ENCODE measurements at regions not wholly inside any gene's neighbourhood (a gene's known extent, or its start where the extent isn't known, plus 50 kb on each side); places are given as distances from the start of the nearest gene placed in this dataset.

GRCh38 chr4:128477540-128477939, 189.9 kb upstream of the PGRMC2 start:
- TF ChIP-seq PRDM4 (tag by site-specific recombination; IDR thresholded peaks at IDR 0.05) = no peak
- no peak for TF ChIP-seq ZBTB49 (tag by site-specific recombination; IDR thresholded peaks at IDR 0.05; ENCODE audit: low read depth)
- TF ChIP-seq ZNF664 (tag by site-specific recombination; IDR thresholded peaks at IDR 0.05) = no peak
- TF ChIP-seq ZNF560 (tag by site-specific recombination; IDR thresholded peaks at IDR 0.05; ENCODE audit: borderline replicate concordance) = no peak
- no peak for TF ChIP-seq REPIN1 (tag by site-specific recombination; IDR thresholded peaks at IDR 0.05; ENCODE audit: low read depth)
- TF ChIP-seq YY2 (tag by site-specific recombination; IDR thresholded peaks at IDR 0.05) = no peak
- TF ChIP-seq ZBTB26 (tag by site-specific recombination; optimal IDR thresholded peaks at IDR 0.05) = no peak
- no peak for TF ChIP-seq EGR2 (tag by site-specific recombination; IDR thresholded peaks at IDR 0.05; ENCODE audit: low read depth)
- H3K4me3 ChIP-seq (ENCODE audit: low read depth, low read length) = no peak overlapping the region
- ChIA-PET POLR2A (no interaction called here), CTCF (no interaction called here)
- H3K4me1 ChIP-seq (ENCODE audit: control insufficient read depth, insufficient read depth, low read length) = no peaks in the 10 kb centered on the region
- no peak overlapping the region for H3K27ac ChIP-seq (ENCODE audit: extremely low read depth, low read depth, low read length)
- no peaks in the 10 kb centered on the region for H3K9me3 ChIP-seq (ENCODE audit: control insufficient read depth, insufficient read depth, low read depth, low read length)
- H3K36me3 ChIP-seq (ENCODE audit: control insufficient read depth in 2 of 2, insufficient read depth in 1 of 2, low read length in 2 of 2) = no peaks in the 10 kb centered on the region

- POLR2A ChIA-PET = no interaction called here
- H3K4me3 ChIP-seq (ENCODE audit: low read depth, low read length) = no peak overlapping the region
- H3K27ac ChIP-seq (ENCODE audit: extremely low read depth, low read depth, low read length) = no peak overlapping the region
- H3K9me3 ChIP-seq (ENCODE audit: control insufficient read depth, insufficient read depth, low read depth, low read length) = no peaks in the 10 kb centered on the region
- no peaks in the 10 kb centered on the region for H3K36me3 ChIP-seq (ENCODE audit: control insufficient read depth in 2 of 2, insufficient read depth in 1 of 2, low read length in 2 of 2)
- no peaks in the 10 kb centered on the region for H3K4me1 ChIP-seq (ENCODE audit: control insufficient read depth, insufficient read depth, low read length)
- CTCF ChIA-PET = no interaction called here
- TF ChIP-seq ZBTB11 (tag by site-specific recombination; conservative IDR thresholded peaks at IDR 0.05; ENCODE audit: low read depth) (no peak), ZNF785 (tag by site-specific recombination; IDR thresholded peaks at IDR 0.05) (no peak), ZNF692 (tag by site-specific recombination; IDR thresholded peaks at IDR 0.05) (no peak), ZNF350 (tag by site-specific recombination; IDR thresholded peaks at IDR 0.05) (no peak), ZNF549 (tag by site-specific recombination; IDR thresholded peaks at IDR 0.05) (no peak), MYNN (tag by site-specific recombination; IDR thresholded peaks at IDR 0.05; ENCODE audit: borderline replicate concordance) (no peak), ZNF211 (tag by site-specific recombination; IDR thresholded peaks at IDR 0.05; ENCODE audit: low read depth) (no peak), ZNF670 (tag by site-specific recombination; IDR thresholded peaks at IDR 0.05; ENCODE audit: low read depth) (no peak), ZNF501 (tag by site-specific recombination; IDR thresholded peaks at IDR 0.05) (no peak), ZFP69B (tag by site-specific recombination; IDR thresholded peaks at IDR 0.05) (no peak), GLIS1 (tag by site-specific recombination; IDR thresholded peaks at IDR 0.05) (no peak), ZNF391 (tag by site-specific recombination; IDR thresholded peaks at IDR 0.05; ENCODE audit: borderline replicate concordance, low read depth) (no peak), ZNF664 (tag by site-specific recombination; IDR thresholded peaks at IDR 0.05) (no peak), ZFP41 (tag by site-specific recombination; IDR thresholded peaks at IDR 0.05; ENCODE audit: borderline replicate concordance) (no peak), ZNF48 (tag by site-specific recombination; IDR thresholded peaks at IDR 0.05) (no peak), ZNF266 (tag by site-specific recombination; IDR thresholded peaks at IDR 0.05; ENCODE audit: low read depth) (no peak), ZBTB20 (tag by site-specific recombination; IDR thresholded peaks at IDR 0.05) (no peak), ZNF10 (tag by site-specific recombination; IDR thresholded peaks at IDR 0.05) (no peak), ZNF510 (tag by site-specific recombination; IDR thresholded peaks at IDR 0.05; ENCODE audit: insufficient replicate concordance) (no peak)
These were observed 188.0 kb upstream of the PGRMC2 start for GRCh38 chr4:128475597-128475996.

Measured in HEK293 (cell line).